VCaP (cell line): ENCODE measurements at regions not wholly inside any gene's neighbourhood (a gene's known extent, or its start where the extent isn't known, plus 50 kb on each side); places are given as distances from the start of the nearest gene placed in this dataset.

ENCODE experiments used
- H3K27ac ChIP-seq: fragments of 450-650 bp; 2 replicates; pipeline ENCODE4 v1.5.1; 2017
- CTCF ChIP-seq: fragments of 450-650 bp; conservative IDR thresholded peaks from 2 replicates; pipeline ENCODE4 v1.5.1; 2017; ENCODE audit warnings: mild to moderate bottlenecking, moderate library complexity

DNA sequence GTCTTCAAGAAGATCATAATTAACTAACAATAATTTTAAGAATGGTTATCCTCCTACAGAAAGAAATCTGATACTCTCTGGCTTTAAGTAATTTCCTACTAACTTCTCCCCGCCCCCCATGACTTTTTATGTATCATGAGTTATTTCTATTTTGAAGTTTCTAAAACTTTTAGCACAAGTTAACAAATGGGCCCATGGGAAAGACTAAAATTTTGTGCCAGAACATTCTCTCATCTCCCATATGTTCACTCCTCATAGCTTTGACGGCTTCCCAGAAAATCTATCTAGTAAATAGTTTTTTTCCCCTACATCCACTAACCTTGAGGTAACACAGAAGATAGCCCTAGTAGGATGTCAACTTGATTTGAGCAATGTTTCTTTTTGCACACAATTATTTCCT lies 148.3 kb downstream of the POSTN start:
- TF ChIP-seq CTCF, result no peak
- no peak overlapping the region for H3K27ac ChIP-seq

GRCh38 chr13:37448153-37448552 lies 150.4 kb downstream of the POSTN start:
- TF ChIP-seq CTCF, result no peak
- H3K27ac ChIP-seq, result no peak overlapping the region

- H3K27ac ChIP-seq, result no peak overlapping the region
- no peak for TF ChIP-seq CTCF
These were observed 152.1 kb downstream of the POSTN start for GRCh38 chr13:37446503-37446902.

- TF ChIP-seq CTCF, result no peak
- no peak overlapping the region for H3K27ac ChIP-seq
These were observed 155.0 kb downstream of the POSTN start for GRCh38 chr13:37443538-37443937.

DNA sequence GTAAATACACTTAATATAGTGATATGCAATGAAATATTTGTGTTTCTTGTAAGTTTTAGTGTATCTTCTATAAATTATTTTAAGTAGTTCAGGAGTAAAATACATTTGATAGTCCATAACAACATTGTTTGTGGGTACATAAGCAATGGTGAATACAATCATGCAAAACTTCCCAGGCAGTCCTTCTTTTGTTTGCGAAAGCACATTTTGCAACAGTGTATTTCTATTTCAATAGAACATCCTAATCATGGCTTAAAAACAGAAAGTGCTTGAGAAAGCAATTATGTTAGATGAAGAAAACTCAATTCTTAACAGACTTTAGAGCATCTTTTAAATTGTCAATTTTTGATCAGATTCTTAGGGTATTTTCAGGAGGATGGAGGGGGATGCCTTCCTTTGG lies 155.6 kb downstream of the POSTN start:
- TF ChIP-seq CTCF, result no peak
- no peak overlapping the region for H3K27ac ChIP-seq

DNA sequence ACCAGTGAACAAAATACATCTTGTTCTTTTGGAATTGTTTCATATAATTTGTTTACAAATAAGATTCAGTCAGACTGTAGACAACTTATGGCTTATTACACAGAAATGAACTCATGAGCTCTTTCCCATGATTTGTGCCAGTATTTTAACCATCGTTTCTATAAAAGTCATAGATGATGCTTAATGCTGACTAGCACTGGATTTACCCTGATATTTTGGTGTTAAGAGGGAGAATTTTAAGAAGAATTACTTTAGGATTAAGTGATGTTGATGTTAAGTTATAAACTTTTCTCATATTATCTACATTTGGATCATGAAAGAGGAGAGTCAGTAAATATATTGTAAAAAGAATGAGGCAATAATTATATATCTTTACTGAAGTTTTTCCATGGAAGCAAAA lies 162.7 kb downstream of the POSTN start:
- no peak overlapping the region for H3K27ac ChIP-seq
- no peak for TF ChIP-seq CTCF

DNA sequence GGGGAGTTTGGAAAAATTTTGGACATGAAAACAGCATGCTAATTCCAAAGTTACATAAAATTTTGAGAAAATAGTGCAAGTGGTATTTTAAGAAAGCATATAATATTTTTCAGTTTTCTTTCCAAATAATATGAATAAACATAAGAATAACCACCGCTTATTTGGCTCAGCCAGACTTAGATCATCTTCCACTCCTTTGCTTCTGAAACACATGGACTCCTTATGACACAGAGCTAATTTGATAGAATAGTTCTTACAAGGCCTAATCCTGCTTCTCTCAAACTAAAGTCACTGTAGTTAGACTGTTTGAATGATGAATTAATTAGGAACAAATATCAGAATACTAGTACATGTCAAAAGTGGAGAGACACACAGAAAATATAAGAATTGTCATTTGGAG lies 165.5 kb downstream of the POSTN start:
- H3K27ac ChIP-seq, result no peak overlapping the region
- no peak for TF ChIP-seq CTCF

DNA sequence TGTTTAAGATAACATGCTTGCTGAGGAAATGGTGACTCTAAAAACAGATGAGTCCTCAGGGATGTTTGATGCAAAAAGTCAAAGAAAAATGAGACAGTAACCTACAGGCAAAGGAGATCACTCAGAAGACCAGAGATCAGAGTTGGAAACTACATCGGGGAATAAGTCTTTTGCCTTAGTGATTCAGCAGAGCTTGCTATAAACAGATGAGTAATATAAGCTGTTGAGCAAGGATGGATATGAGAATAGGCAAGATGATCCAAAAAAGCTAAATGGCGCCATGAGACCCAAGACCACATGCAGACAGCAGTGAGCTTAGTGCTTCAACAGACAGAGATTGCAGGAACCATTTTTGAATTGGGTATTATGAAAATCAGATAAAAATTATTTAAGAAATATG lies 168.6 kb downstream of the POSTN start:
- no peak for TF ChIP-seq CTCF
- no peak overlapping the region for H3K27ac ChIP-seq
